ENCODE measurements at regions not wholly inside any gene's neighbourhood (a gene's known extent, or its start where the extent isn't known, plus 50 kb on each side); places are given as distances from the start of the nearest gene placed in this dataset.

- no peak overlapping the region for H3K4me3 ChIP-seq (ENCODE audit: low read depth, low read length)
- H3K36me3 ChIP-seq (replicated peaks), result no peaks in the 10 kb centered on the region
- DNase-seq, result no peak
- no peak overlapping the region for H3K27ac ChIP-seq
- no peak for TF ChIP-seq CTCF (IDR thresholded peaks at IDR 0.05; ENCODE audit: low read depth, low read length, missing control alignments)
- H3K27me3 ChIP-seq (replicated peaks), result no peaks in the 10 kb centered on the region
- in situ Hi-C loops (cut with HindIII; ENCODE audit: low pct_ligation_motif_present, low sequenced_read_pairs), result no loop called here
Observed at GRCh38 chr12:128121424-128121823, 145.5 kb upstream of the TMEM132C start.

GRCh38 chr12:128123096-128123495, 143.9 kb upstream of the TMEM132C start:
- Histone ChIP-seq H3K36me3 (replicated peaks) (no peaks in the 10 kb centered on the region), H3K27ac (no peak overlapping the region), H3K4me3 (ENCODE audit: low read depth, low read length) (no peak overlapping the region), H3K27me3 (replicated peaks) (no peaks in the 10 kb centered on the region)
- in situ Hi-C loops (cut with HindIII; ENCODE audit: low pct_ligation_motif_present, low sequenced_read_pairs), result no loop called here
- TF ChIP-seq CTCF (IDR thresholded peaks at IDR 0.05; ENCODE audit: low read depth, low read length, missing control alignments), result no peak
- no peak for DNase-seq

- Histone ChIP-seq H3K36me3 (replicated peaks) (no peaks in the 10 kb centered on the region), H3K27ac (no peak overlapping the region), H3K27me3 (replicated peaks) (no peaks in the 10 kb centered on the region), H3K4me3 (ENCODE audit: low read depth, low read length) (no peak overlapping the region)
- no peak for DNase-seq
- TF ChIP-seq CTCF (IDR thresholded peaks at IDR 0.05; ENCODE audit: low read depth, low read length, missing control alignments), result no peak
- in situ Hi-C loops (cut with HindIII; ENCODE audit: low pct_ligation_motif_present, low sequenced_read_pairs), result no loop called here
Observed at GRCh38 chr12:128131955-128132354, 135.0 kb upstream of the TMEM132C start.

GRCh38 chr12:128133321-128134073, 133.5 kb upstream of the TMEM132C start:
- no peak for DNase-seq
- TF ChIP-seq CTCF (IDR thresholded peaks at IDR 0.05; ENCODE audit: low read depth, low read length, missing control alignments), result no peak
- no peak overlapping the region for H3K27ac ChIP-seq
- no peaks in the 10 kb centered on the region for H3K27me3 ChIP-seq (replicated peaks)
- no peak overlapping the region for H3K4me3 ChIP-seq (ENCODE audit: low read depth, low read length)
- in situ Hi-C loops (cut with HindIII; ENCODE audit: low pct_ligation_motif_present, low sequenced_read_pairs), result no loop called here
- H3K36me3 ChIP-seq (replicated peaks), result no peaks in the 10 kb centered on the region

- Histone ChIP-seq H3K27me3 (replicated peaks) (no peaks in the 10 kb centered on the region), H3K4me3 (ENCODE audit: low read depth, low read length) (no peak overlapping the region), H3K27ac (no peak overlapping the region), H3K36me3 (replicated peaks) (no peaks in the 10 kb centered on the region)
- TF ChIP-seq CTCF (IDR thresholded peaks at IDR 0.05; ENCODE audit: low read depth, low read length, missing control alignments), result no peak
- DNase-seq, result no peak
- in situ Hi-C loops (cut with HindIII; ENCODE audit: low pct_ligation_motif_present, low sequenced_read_pairs), result no loop called here
Observed at GRCh38 chr12:128137140-128137539, 129.8 kb upstream of the TMEM132C start.

GRCh38 chr12:128138125-128138524, 128.8 kb upstream of the TMEM132C start:
- Histone ChIP-seq H3K4me3 (ENCODE audit: low read depth, low read length) (no peak overlapping the region), H3K27ac (no peak overlapping the region), H3K27me3 (replicated peaks) (no peaks in the 10 kb centered on the region), H3K36me3 (replicated peaks) (no peaks in the 10 kb centered on the region)
- in situ Hi-C loops (cut with HindIII; ENCODE audit: low pct_ligation_motif_present, low sequenced_read_pairs), result no loop called here
- TF ChIP-seq CTCF (IDR thresholded peaks at IDR 0.05; ENCODE audit: low read depth, low read length, missing control alignments), result no peak
- DNase-seq, result no peak
